Fibroblast of lung (primary cell): ENCODE measurements at regions not wholly inside any gene's neighbourhood (a gene's known extent, or its start where the extent isn't known, plus 50 kb on each side); places are given as distances from the start of the nearest gene placed in this dataset.

ENCODE experiments used
- DNase-seq, 2 donors: peaks; one replicate each; pipeline versions ENCODE4 v3.0.0 to v3.0.0-alpha.2; 2010; ENCODE audit warnings: low read depth in 2 of 2
- H2AFZ ChIP-seq: 2 replicates; pipeline ENCODE4 v1.5.1; 2012; ENCODE audit warnings: low read length, control low read depth, inconsistent platforms
- H3K27ac ChIP-seq: 2 replicates; pipeline ENCODE4 v1.5.1; 2011; ENCODE audit warnings: low read length, control low read depth; ENCODE audit not compliant: insufficient read depth
- H3K27me3 ChIP-seq: 2 replicates; pipeline ENCODE4 v1.5.1; 2011; ENCODE audit warnings: mild to moderate bottlenecking, low read length; ENCODE audit not compliant: control insufficient read depth, insufficient read depth
- H3K36me3 ChIP-seq: 2 replicates; pipeline ENCODE4 v1.5.1; 2011; ENCODE audit warnings: low read length; ENCODE audit not compliant: control insufficient read depth, insufficient read depth
- H3K4me1 ChIP-seq: 2 replicates; pipeline ENCODE4 v1.5.1; 2011; ENCODE audit warnings: low read length; ENCODE audit not compliant: control insufficient read depth, insufficient read depth; ENCODE audit errors: extremely low read depth
- H3K4me2 ChIP-seq: 2 replicates; pipeline ENCODE4 v1.5.1; 2011; ENCODE audit warnings: low read length, control low read depth; ENCODE audit not compliant: insufficient read depth; ENCODE audit errors: extremely low read depth
- H3K4me3 ChIP-seq, 4 experiments: fragments of 200-600 bp in 1 of 4; sonication (generic) in 1 of 4; replicated peaks in 1 of 4; 2 replicates each; pipeline ENCODE4 v1.5.1; 2011 to 2016; ENCODE audit warnings: low read length in 4 of 4, low read depth in 3 of 4, mild to moderate bottlenecking in 3 of 4, control low read depth in 2 of 4, inconsistent platforms in 1 of 4, mixed read lengths in 1 of 4; ENCODE audit not compliant: insufficient read depth in 1 of 4; ENCODE audit errors: control extremely low read depth in 1 of 4
- H3K79me2 ChIP-seq: 2 replicates; pipeline ENCODE4 v1.5.1; 2012; ENCODE audit warnings: mild to moderate bottlenecking, low read length, inconsistent platforms; ENCODE audit not compliant: control insufficient read depth, insufficient read depth
- H3K9ac ChIP-seq: 2 replicates; pipeline ENCODE4 v1.5.1; 2011; ENCODE audit warnings: mild to moderate bottlenecking, low read length, control low read depth; ENCODE audit not compliant: insufficient read depth
- H3K9me3 ChIP-seq: 2 replicates; pipeline ENCODE4 v1.5.1; 2012; ENCODE audit warnings: low read depth, low read length; ENCODE audit not compliant: control insufficient read depth, insufficient read depth
- H4K20me1 ChIP-seq: 2 replicates; pipeline ENCODE4 v1.5.1; 2011; ENCODE audit warnings: low read length; ENCODE audit not compliant: control insufficient read depth, insufficient read depth; ENCODE audit errors: extremely low read depth
- EZH2 ChIP-seq: IDR thresholded peaks from 2 replicates; pipeline ENCODE4 v1.5.1; 2012; ENCODE audit warnings: low read length, control low read depth, mild to moderate bottlenecking; ENCODE audit errors: missing control alignments
- TF ChIP-seq, protein P1 (sequence below), 2 donors: IDR thresholded peaks in 1 of 2; conservative IDR thresholded peaks in 1 of 2; 1 replicate in 1 of 2; 2 replicates in 1 of 2; pipeline ENCODE4 v1.5.1; 2011 to 2012; ENCODE audit warnings: low read length in 2 of 2, control low read depth in 1 of 2, inconsistent platforms in 1 of 2, low read depth in 1 of 2, mild to moderate bottlenecking in 1 of 2

DNA sequence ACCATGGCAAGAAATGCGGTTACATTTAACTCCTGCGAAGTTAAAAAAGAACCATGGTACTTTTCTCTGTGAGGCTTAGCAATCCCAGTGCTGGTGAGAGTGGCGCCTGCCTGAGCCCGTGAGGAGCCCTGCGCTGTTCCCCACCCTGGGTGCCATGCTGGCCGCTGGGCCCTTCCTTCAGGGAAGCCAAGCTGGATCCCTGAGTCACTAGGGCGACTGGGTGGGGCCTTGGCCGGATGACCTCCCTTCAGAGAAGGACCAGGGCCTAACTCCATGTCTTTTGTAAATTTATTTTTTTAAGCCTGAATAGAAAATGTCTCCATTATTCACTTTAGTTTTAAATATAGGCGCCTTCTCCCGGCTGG lies 209.1 kb downstream of the ERMARD start:
- no peaks in the 10 kb centered on the region for H3K9me3 ChIP-seq
- H3K36me3 ChIP-seq = no peaks in the 10 kb centered on the region
- H2AFZ ChIP-seq = no peak overlapping the region
- no peak overlapping the region for H3K27ac ChIP-seq
- TF ChIP-seq, protein P1, sequence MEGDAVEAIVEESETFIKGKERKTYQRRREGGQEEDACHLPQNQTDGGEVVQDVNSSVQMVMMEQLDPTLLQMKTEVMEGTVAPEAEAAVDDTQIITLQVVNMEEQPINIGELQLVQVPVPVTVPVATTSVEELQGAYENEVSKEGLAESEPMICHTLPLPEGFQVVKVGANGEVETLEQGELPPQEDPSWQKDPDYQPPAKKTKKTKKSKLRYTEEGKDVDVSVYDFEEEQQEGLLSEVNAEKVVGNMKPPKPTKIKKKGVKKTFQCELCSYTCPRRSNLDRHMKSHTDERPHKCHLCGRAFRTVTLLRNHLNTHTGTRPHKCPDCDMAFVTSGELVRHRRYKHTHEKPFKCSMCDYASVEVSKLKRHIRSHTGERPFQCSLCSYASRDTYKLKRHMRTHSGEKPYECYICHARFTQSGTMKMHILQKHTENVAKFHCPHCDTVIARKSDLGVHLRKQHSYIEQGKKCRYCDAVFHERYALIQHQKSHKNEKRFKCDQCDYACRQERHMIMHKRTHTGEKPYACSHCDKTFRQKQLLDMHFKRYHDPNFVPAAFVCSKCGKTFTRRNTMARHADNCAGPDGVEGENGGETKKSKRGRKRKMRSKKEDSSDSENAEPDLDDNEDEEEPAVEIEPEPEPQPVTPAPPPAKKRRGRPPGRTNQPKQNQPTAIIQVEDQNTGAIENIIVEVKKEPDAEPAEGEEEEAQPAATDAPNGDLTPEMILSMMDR (conservative IDR thresholded peaks at IDR 0.05 in 1 of 2, IDR thresholded peaks at IDR 0.05 in 1 of 2; ENCODE audit: low read depth in 1 of 2, low read length in 2 of 2) = no peak
- no peak for TF ChIP-seq EZH2
- H3K27me3 ChIP-seq = no peaks in the 10 kb centered on the region
- H3K9ac ChIP-seq = no peak overlapping the region
- no peak overlapping the region for H3K4me3 ChIP-seq
- H3K4me2 ChIP-seq = no peak overlapping the region
- H3K4me1 ChIP-seq = no peaks in the 10 kb centered on the region
- H3K79me2 ChIP-seq = no peaks in the 10 kb centered on the region
- no peak for DNase-seq
- no peaks in the 10 kb centered on the region for H4K20me1 ChIP-seq

DNA sequence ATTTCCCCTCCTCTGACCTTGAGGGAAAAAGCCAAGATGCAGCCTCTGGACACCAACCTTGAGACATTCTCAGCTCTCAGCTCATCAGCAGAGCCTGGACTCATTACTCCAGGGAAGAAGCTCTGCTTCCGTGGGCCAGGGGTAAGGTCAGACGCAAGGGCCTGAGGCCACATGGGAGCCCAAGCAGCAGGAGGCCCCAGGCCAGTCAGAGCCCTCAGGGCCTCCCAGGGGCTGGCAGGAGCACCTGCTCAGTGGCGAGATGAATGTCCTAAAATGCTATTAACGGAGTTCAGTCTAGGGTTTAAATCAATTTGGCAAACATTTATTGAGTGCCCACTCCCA lies 208.6 kb downstream of the ERMARD start:
- Histone ChIP-seq H3K27me3 (no peaks in the 10 kb centered on the region), H3K27ac (no peak overlapping the region), H2AFZ (no peak overlapping the region), H3K4me3 (no peak overlapping the region), H4K20me1 (no peaks in the 10 kb centered on the region), H3K9ac (no peak overlapping the region), H3K9me3 (no peaks in the 10 kb centered on the region), H3K4me2 (no peak overlapping the region), H3K79me2 (no peaks in the 10 kb centered on the region), H3K36me3 (no peaks in the 10 kb centered on the region), H3K4me1 (no peaks in the 10 kb centered on the region)
- no peak for DNase-seq
- TF ChIP-seq EZH2 = no peak
- TF ChIP-seq, protein P1 (conservative IDR thresholded peaks at IDR 0.05 in 1 of 2, IDR thresholded peaks at IDR 0.05 in 1 of 2; ENCODE audit: low read depth in 1 of 2, low read length in 2 of 2) = no peak

DNA sequence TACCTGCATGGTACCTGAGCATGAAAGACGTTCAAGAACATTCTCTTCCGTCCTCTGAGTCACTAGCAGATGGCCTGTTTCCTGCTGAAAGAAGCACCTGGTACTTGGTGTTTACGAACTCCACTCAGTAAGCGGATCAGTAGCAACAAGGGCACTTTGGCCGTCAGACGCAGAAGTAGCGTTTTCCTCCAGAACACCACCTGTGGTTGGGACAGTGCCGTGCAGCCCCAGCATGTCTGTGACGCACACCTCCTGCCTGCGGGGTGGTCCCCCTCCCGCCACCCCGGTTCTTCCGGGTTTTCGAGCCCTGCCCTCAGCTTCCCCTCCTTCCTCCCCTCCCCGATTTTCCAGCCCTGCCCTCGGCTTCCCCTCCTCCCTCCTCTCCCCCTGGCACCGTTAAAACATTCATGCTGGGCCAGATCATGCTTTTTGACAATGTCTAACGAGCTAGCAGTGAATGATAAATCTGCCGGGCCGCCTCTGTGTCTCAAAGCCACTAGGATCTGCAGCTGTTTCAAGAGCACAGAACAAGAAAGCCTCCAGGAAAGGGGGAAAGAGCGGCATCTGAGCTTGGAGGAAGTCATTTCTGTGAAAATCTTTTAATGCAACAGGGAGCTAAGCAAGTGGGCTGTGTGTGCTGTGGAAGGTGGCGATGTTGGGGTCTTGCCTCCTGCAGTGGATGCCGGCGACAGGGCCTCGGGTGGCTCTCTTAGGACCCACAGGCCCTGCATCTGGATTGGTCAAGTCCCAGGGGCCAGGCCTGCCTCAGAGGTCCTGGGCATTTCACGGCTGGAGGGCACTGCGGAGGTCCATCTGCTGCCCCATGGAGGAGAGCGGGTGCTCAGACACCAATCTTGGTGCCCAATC lies 207.9 kb downstream of the ERMARD start:
- Histone ChIP-seq H3K36me3 (no peaks in the 10 kb centered on the region), H3K27ac (no peak overlapping the region), H2AFZ (no peak overlapping the region), H3K9me3 (no peaks in the 10 kb centered on the region), H3K9ac (no peak overlapping the region), H3K4me3 (no peak overlapping the region), H3K27me3 (no peaks in the 10 kb centered on the region), H3K4me1 (no peaks in the 10 kb centered on the region), H4K20me1 (no peaks in the 10 kb centered on the region), H3K4me2 (no peak overlapping the region), H3K79me2 (no peaks in the 10 kb centered on the region)
- no peak for TF ChIP-seq EZH2
- TF ChIP-seq, protein P1 (conservative IDR thresholded peaks at IDR 0.05 in 1 of 2, IDR thresholded peaks at IDR 0.05 in 1 of 2; ENCODE audit: low read depth in 1 of 2, low read length in 2 of 2) = no peak
- DNase-seq = no peak
